Right kidney (tissue), 1 donor: ENCODE measurements at regions not wholly inside any gene's neighbourhood (a gene's known extent, or its start where the extent isn't known, plus 50 kb on each side); places are given as distances from the start of the nearest gene placed in this dataset.

Experiments
- DNase-seq: peaks from one replicate; pipeline ENCODE4 v3.0.0-alpha.2; 2016

- no peak for DNase-seq
Observed at GRCh38 chr18:2394684-2395083, 176.6 kb downstream of the METTL4 start.

- no peak for DNase-seq
Observed at GRCh38 chr18:2395427-2396161, 175.7 kb downstream of the METTL4 start.

DNA sequence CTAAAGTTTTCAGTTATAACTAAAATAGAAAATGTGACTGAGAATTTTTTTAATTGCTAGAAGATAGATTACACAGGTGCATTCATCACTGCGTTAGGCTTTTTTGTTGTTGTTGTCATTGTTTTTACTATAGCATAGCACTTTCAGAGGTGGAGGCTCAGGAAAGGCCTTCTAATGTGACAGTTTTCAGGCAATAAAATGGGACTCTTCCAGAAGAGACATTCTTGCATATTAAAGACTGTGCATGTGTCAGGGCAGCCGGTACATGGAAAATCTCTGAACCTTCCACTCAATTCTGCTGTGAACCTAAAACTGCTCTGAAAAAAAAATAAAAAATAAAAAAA, 175.2 kb downstream of the METTL4 start:
- DNase-seq, result no peak

- DNase-seq, result no peak
Observed at GRCh38 chr18:2400701-2401196, 170.6 kb downstream of the METTL4 start.

GRCh38 chr18:2402084-2402483, 169.2 kb downstream of the METTL4 start:
- DNase-seq, result no peak

GRCh38 chr18:2406544-2406943, 164.8 kb downstream of the METTL4 start:
- DNase-seq, result no peak

- DNase-seq, result no peak
Observed at GRCh38 chr18:2407961-2408360, 163.3 kb downstream of the METTL4 start.

DNA sequence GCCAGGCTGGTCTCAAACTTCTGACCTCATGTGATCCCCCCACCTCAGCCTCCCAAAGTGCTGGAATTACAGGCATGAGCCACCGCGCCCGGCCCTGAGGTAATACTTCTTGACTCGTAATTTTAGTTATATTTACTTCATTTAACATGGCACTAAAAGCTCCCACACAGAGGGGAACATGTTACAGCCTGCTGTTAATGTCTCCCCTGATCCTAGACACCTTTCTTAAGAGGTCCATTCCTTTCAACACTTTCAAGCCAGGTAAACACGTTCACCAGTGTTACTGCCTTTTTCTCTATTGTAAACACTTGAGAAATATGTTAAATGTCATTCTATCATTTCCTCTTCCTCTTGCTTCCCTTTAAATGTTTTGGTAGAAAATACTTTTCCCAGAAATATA, 161.4 kb downstream of the METTL4 start:
- DNase-seq, result no peak

- DNase-seq, result no peak
Observed at GRCh38 chr18:2410688-2411087, 160.6 kb downstream of the METTL4 start.

GRCh38 chr18:2411381-2411960, 159.8 kb downstream of the METTL4 start:
- DNase-seq, result no peak

- no peak for DNase-seq
Observed at GRCh38 chr18:2412281-2412680, 159.0 kb downstream of the METTL4 start.

DNA sequence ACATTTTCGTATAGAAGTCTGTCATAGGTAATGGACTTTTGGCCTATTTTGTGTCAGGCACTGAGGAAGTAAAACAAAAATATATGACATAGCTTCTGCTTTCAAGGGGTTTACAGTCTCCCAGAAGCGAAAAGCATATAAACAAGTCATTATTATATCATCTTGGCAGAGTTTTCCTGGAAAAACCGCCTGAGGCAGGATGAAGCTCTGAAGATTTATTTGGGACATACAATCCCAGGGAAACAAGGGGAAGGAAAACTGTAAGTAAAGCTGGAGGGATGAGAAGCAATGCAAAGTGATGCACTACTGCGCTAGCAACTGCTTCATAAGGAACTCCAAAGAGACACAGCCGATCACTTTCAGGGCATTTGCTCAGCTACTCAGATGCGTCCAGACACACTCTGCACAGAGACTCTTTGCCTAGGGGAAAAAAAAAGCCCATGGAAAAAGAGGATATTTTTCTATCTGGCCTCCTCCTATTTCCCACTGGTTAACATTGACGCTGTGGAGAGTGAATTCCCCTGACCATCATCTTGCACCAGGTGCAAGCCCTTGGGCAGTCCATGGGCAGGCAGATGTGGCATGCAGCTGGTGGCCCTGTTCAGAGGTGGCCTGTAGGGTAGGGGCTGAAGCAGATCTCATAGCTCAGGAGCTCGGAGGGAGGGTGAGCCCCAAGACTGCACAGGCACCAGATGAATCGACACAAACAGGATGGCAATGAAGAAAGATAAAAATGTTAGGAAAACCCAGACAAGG, 158.1 kb downstream of the METTL4 start:
- no peak for DNase-seq

DNA sequence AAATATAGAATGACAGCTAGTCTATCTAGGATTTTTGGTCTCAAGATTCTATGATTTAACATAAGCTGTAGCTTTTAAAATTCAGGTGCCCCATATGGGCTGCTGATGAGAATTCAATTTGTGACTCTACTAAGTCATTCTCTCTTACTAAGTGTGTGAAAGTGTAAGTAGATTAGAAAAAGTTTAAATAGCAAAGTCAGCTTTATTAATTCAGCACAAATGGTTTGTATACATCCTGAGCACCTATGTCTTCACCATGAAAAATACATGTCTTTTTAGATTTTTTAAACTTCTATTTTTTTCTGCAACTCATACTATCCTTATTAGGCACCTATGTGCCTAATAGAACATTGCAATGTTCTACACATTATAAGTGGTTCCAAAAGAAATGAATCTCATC, 157.1 kb downstream of the METTL4 start:
- DNase-seq, result no peak

DNA sequence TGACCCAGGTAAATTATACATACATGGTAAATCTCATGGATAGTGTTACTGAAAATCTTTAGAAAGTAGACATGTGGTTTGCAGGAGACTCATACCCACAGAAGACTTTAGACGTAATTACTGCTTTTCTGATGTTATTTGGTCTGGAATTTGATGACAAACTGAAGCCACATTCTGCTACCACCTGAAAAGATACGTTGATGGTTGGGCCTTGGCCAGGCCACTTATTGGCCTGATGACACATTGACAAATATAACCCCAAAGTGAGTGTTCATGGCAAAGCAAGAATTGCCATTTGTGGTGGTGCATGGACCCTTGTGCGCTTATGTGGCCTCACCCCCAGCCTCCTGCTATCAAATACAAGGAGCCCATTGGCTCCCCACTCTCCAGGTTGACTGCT, 155.6 kb downstream of the METTL4 start:
- no peak for DNase-seq

DNA sequence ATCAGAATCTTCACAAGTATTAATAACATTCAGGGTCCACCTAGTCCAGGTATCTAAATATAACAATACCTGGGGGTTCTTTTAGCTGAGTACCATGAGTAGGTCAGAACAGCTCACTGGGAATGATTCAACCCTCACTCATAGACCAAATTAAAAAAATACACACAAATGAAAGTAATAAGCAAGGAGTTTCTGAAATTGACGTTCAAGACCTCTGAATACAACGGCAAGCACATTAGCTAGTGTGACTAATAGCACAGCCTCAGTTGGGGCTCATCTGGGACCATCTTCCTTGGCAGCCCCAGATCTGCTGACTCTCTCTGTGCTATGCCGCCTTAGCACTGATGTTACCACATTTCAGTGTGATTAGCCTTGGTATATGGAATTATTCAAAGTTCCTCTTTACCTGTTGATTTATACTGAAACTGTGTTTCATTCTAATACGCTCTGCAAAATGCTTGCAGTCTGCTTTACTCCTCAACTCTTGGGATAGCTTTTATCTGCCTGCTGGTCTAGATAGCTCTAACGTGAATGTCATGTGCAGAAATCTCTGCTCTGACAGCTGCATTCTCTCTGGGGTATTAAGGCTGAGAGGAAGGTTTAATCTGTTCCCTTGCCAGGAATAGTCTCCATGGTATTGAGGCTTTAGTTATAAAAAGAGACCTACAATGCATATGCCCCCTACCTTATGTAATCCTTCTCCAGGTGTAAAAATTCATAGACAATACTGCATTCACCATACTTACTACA, 153.3 kb downstream of the METTL4 start:
- no peak for DNase-seq

GRCh38 chr18:2420367-2420766, 150.9 kb downstream of the METTL4 start:
- no peak for DNase-seq

DNA sequence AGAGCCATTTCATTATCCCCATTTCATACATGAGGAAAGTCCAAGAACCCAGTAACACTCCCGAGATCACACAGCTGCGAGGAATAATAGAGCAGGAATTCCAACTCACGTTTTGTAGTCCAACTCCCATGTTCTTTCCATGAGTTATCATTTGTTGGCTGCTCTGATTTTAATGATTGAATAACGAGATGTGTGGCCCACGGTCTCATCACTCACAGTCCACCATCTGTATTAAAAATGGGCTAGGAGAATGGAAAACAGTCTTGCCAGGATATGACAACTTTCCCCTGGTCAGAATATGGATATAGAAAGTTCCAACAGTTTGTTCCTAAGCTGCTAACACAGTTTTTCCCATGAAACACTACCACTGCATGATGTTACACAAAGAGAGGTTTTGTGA, 147.5 kb downstream of the METTL4 start:
- DNase-seq, result no peak

- no peak for DNase-seq
Observed at GRCh38 chr18:2424420-2424819, 146.9 kb downstream of the METTL4 start.

DNA sequence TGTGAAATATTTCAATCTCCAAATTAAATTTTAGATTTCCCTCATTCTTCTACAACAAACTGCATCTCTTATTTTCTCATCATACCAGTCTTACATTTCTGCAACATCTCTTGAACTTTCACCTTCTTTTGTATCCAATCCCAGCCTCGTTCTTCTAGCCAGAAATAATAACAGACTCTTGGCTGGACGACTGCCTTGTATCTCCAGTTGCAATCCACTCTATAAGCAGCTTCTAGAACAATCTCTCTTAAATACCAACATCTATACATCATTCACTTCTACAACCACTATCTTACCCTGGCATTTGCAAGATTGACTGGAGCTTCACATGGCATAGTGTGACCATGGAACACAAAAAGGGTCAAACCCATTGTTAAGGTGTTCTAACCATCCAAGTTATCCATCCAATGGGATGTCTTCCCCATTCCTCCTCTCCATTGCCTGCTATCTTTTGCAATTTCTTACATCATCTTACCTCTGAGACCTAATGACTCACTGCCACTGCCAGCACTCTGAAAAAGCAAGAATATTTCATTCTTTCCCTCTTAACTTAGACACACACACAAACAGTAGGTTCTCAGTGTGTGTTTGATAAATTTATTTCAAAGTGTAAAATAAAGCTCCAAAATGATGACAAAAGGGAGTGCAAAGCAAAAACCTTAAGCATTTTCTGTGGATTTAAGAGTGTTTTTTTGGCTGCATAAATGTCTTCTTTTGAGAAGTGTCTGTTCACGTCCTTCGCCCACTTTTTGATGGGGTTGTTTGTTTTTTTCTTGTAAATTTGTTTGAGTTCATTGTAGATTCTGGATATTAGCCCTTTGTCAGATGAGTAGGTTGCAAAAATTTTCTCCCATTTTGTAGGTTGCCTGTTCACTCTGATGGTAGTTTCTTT, 145.6 kb downstream of the METTL4 start:
- no peak for DNase-seq

GRCh38 chr18:2430191-2430590, 141.1 kb downstream of the METTL4 start:
- no peak for DNase-seq

DNA sequence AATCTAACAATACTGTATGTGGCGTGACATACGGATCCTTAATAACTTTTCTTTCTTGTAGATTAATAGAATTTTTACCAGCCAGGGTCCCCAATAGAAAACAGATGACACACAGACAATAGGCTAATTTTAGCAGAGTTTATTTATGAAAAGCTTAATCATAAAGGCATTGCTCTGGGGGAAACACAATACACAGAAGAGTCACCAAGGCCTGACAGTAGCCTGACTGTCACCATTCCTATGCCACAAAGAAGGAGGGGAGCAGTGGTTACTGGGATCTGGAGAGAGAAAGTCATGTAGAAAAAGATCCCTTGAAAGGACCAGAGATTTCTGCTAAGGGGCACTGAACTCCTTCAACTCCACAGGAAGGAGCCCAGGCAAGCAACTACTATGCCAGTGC, 139.5 kb downstream of the METTL4 start:
- no peak for DNase-seq

GRCh38 chr18:2433366-2433765, 137.9 kb downstream of the METTL4 start:
- no peak for DNase-seq
